ENCODE measurements at regions not wholly inside any gene's neighbourhood (a gene's known extent, or its start where the extent isn't known, plus 50 kb on each side); places are given as distances from the start of the nearest gene placed in this dataset.

- TF ChIP-seq POLR2A (IDR thresholded peaks at IDR 0.05): no peak
- no peak for TF ChIP-seq CTCF (IDR thresholded peaks at IDR 0.05)
These were observed 67.3 kb upstream of the RALY start for GRCh38 chr20:33926425-33926824.

Measured in vagina (tissue), 2 donors.